K562 (cell line): ENCODE measurements at regions not wholly inside any gene's neighbourhood (a gene's known extent, or its start where the extent isn't known, plus 50 kb on each side); places are given as distances from the start of the nearest gene placed in this dataset.

Source experiments
- BCL6 ChIP-seq: fragments of 250-450 bp; sonication (Bioruptor Pico); IDR thresholded peaks from 2 replicates; pipeline ENCODE4 v1.4.0; 2020
- DPF2 ChIP-seq: fragments of 450-650 bp; IDR thresholded peaks from 2 replicates; pipeline ENCODE4 v1.6.1; 2016
- E2F3 ChIP-seq: fragments of 250-450 bp; sonication (Bioruptor Pico); IDR thresholded peaks from 2 replicates; pipeline ENCODE4 v1.4.0; 2020; ENCODE audit warnings: mild to moderate bottlenecking
- EWSR1 ChIP-seq: fragments of 450-650 bp; IDR thresholded peaks from 2 replicates; pipeline ENCODE4 v1.6.1; 2018; ENCODE audit warnings: borderline replicate concordance, mild to moderate bottlenecking, low read depth, moderate library complexity; ENCODE audit not compliant: partially characterized antibody
- HDAC3 ChIP-seq: fragments of 450-650 bp; IDR thresholded peaks from 2 replicates; pipeline ENCODE4 v1.6.1; 2018; ENCODE audit warnings: borderline replicate concordance, mild to moderate bottlenecking, moderate library complexity; ENCODE audit not compliant: partially characterized antibody
- KDM4B ChIP-seq, 2 experiments: fragments of 450-650 bp in 1 of 2; sonication (generic) in 1 of 2; IDR thresholded peaks; 2 replicates each; pipeline ENCODE4 v1.6.1; 2016 to 2017; ENCODE audit warnings: borderline replicate concordance in 2 of 2, antibody characterized with exemption in 1 of 2, low read depth in 1 of 2, mild to moderate bottlenecking in 1 of 2
- NFXL1 ChIP-seq: fragments of 450-650 bp; formaldehyde crosslinking; IDR thresholded peaks from 2 replicates; pipeline ENCODE4 v1.4.0; 2021; ENCODE audit warnings: mild to moderate bottlenecking
- OTX1 ChIP-seq: fragments of 450-650 bp; formaldehyde crosslinking; IDR thresholded peaks from 2 replicates; pipeline ENCODE4 v1.4.0; 2022; ENCODE audit warnings: mild to moderate bottlenecking
- PCBP2 ChIP-seq: fragments of 200-400 bp; formaldehyde crosslinking; IDR thresholded peaks from 2 replicates; pipeline ENCODE4 v1.6.1; 2018; ENCODE audit warnings: low read length, low read depth, mild to moderate bottlenecking, moderate library complexity; ENCODE audit not compliant: poor library complexity, severe bottlenecking
- PTRF ChIP-seq: fragments of 450-650 bp; IDR thresholded peaks from 2 replicates; pipeline ENCODE4 v1.6.1; 2016; ENCODE audit warnings: mild to moderate bottlenecking, missing genetic modification characterization, missing compliant biosample characterization
- RREB1 ChIP-seq: fragments of 250-450 bp; sonication (Bioruptor Pico); IDR thresholded peaks from 2 replicates; pipeline ENCODE4 v1.4.0; 2020
- SAP30 ChIP-seq: fragments of 200-600 bp; sonication (generic); IDR thresholded peaks from 2 replicates; pipeline ENCODE4 v1.6.1; 2012; ENCODE audit warnings: borderline replicate concordance, low read depth, mild to moderate bottlenecking, moderate library complexity, low read length, control low read depth, inconsistent platforms; ENCODE audit not compliant: insufficient read depth, poor library complexity, severe bottlenecking
- SREBF2 ChIP-seq: sonication (generic); formaldehyde crosslinking; IDR thresholded peaks from 2 replicates; pipeline ENCODE4 v1.4.0; 2020; ENCODE audit warnings: mild to moderate bottlenecking, missing genetic modification reagents
- TBL1XR1 ChIP-seq, 2 experiments: IDR thresholded peaks; 2 replicates each; pipeline ENCODE4 v1.6.1; 2012; ENCODE audit warnings: improper control_type of control experiment in 2 of 2, low read length in 2 of 2, mild to moderate bottlenecking in 1 of 2
- TEAD1 ChIP-seq, 2 experiments: fragments of 450-650 bp in 1 of 2; sonication (generic) in 1 of 2; formaldehyde crosslinking; IDR thresholded peaks; 2 replicates each; pipeline versions ENCODE4 v1.4.0 to v1.8.0; 2020 to 2022; ENCODE audit warnings: mild to moderate bottlenecking in 2 of 2, missing genetic modification reagents in 1 of 2
- TGIF2 ChIP-seq: sonication (generic); formaldehyde crosslinking; IDR thresholded peaks from 2 replicates; pipeline ENCODE4 v1.8.1; 2022; ENCODE audit warnings: mild to moderate bottlenecking, missing genetic modification reagents, moderate library complexity
- ZNF354B ChIP-seq: fragments of 250-450 bp; sonication (Bioruptor Pico); IDR thresholded peaks from 2 replicates; pipeline ENCODE4 v1.4.0; 2020
- ZNF512 ChIP-seq: IDR thresholded peaks from 2 replicates; pipeline ENCODE4 v1.6.1; 2016; ENCODE audit warnings: missing genetic modification characterization, missing compliant biosample characterization
- TF ChIP-seq, protein P1 (sequence below), 2 experiments: IDR thresholded peaks; 2 replicates each; pipeline ENCODE4 v1.6.1; 2011; ENCODE audit warnings: borderline replicate concordance in 1 of 2, control low read depth in 1 of 2, low read depth in 1 of 2, low read length in 1 of 2, mild to moderate bottlenecking in 1 of 2, mixed read lengths in 1 of 2, moderate library complexity in 1 of 2; ENCODE audit not compliant: insufficient read depth in 1 of 2, insufficient read length in 1 of 2, poor library complexity in 1 of 2, severe bottlenecking in 1 of 2; ENCODE audit errors: extremely low read depth in 1 of 2
- TF ChIP-seq, protein P2 (sequence below): fragments of 250-450 bp; sonication (Bioruptor Pico); IDR thresholded peaks from 2 replicates; pipeline ENCODE4 v1.6.1; 2021; ENCODE audit warnings: mild to moderate bottlenecking

GRCh38 chr6:51107769-51108203, 289.1 kb downstream of the TFAP2B start (continued):
- TF ChIP-seq, protein P1, sequence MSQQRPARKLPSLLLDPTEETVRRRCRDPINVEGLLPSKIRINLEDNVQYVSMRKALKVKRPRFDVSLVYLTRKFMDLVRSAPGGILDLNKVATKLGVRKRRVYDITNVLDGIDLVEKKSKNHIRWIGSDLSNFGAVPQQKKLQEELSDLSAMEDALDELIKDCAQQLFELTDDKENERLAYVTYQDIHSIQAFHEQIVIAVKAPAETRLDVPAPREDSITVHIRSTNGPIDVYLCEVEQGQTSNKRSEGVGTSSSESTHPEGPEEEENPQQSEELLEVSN (IDR thresholded peaks at IDR 0.05; ENCODE audit: borderline replicate concordance in 1 of 2, extremely low read depth in 1 of 2, insufficient read depth in 1 of 2, insufficient read length in 1 of 2, low read depth in 1 of 2, low read length in 1 of 2, poor library complexity in 1 of 2, severe bottlenecking in 1 of 2), result no peak
- TF ChIP-seq ZNF512 (no peak), TGIF2 (CRISPR knock-in tag) (no peak), OTX1 (CRISPR knock-in tag) (peak; percentile 75; the same call in 1 of the 2 replicates), TBL1XR1 (IDR thresholded peaks at IDR 0.05; ENCODE audit: low read length in 2 of 2) (peak; percentile 24 to 93; a peak in 2 of 4 replicates), RREB1 (CRISPR knock-in tag) (peak; percentile 84; the same call in 1 of the 2 replicates), EWSR1 (no peak), DPF2 (peak; percentile 75), SAP30 (no peak), SREBF2 (CRISPR knock-in tag) (no peak), ZNF354B (CRISPR knock-in tag) (peak; percentile 63; the same call in 1 of the 2 replicates), PCBP2 (no peak), E2F3 (CRISPR knock-in tag) (no peak), HDAC3 (peak; percentile 77), NFXL1 (CRISPR knock-in tag) (no peak), PTRF (tag) (peak; percentile 81; the same call in 1 of the 2 replicates), TEAD1 (CRISPR knock-in tag; IDR thresholded peaks at IDR 0.05) (peak in 1 of 2 experiments; percentile 95; a peak in 2 of 4 replicates), BCL6 (CRISPR knock-in tag) (peak; percentile 37; the same call in 1 of the 2 replicates), KDM4B (IDR thresholded peaks at IDR 0.05; ENCODE audit: borderline replicate concordance in 2 of 2, low read depth in 1 of 2) (no peak)
- TF ChIP-seq, protein P2, sequence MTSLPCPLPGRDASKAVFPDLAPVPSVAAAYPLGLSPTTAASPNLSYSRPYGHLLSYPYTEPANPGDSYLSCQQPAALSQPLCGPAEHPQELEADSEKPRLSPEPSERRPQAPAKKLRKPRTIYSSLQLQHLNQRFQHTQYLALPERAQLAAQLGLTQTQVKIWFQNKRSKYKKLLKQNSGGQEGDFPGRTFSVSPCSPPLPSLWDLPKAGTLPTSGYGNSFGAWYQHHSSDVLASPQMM, result no peak
